B cell (primary cell): ENCODE measurements at regions not wholly inside any gene's neighbourhood (a gene's known extent, or its start where the extent isn't known, plus 50 kb on each side); places are given as distances from the start of the nearest gene placed in this dataset.

Experiments
- ATAC-seq: fragments of 200-7000 bp; cut with Tn5 transposase; one replicate; pipeline ENCODE4 v1.10.0; 2021; ENCODE audit warnings: low read depth, mild to moderate bottlenecking, moderate number of reproducible peaks, moderate library complexity
- CTCF ChIA-PET: fragments of 350-600 bp; sonication (Branson Sonifier 250); formaldehyde crosslinking; loops from one replicate; lab custom pipeline; 2021; ENCODE audit warnings: antibody characterized with exemption, inconsistent platforms; lab: Charles Lee
- POLR2A ChIA-PET: fragments of 350-600 bp; sonication (Branson Sonifier 250); formaldehyde crosslinking; loops from one replicate; lab custom pipeline; 2021; ENCODE audit warnings: antibody characterized with exemption; lab: Charles Lee
- DNase-seq: peaks from one replicate; pipeline ENCODE4 v3.0.0; 2013
- H2AFZ ChIP-seq: 2 replicates; pipeline ENCODE4 v1.6.1; 2012; ENCODE audit warnings: mild to moderate bottlenecking, low read depth, low read length; ENCODE audit not compliant: insufficient read depth, poor library complexity, severe bottlenecking
- H3K27ac ChIP-seq, 2 donors: 1 replicate in 1 of 2; 2 replicates in 1 of 2; pipeline ENCODE4 v1.5.1; 2012 to 2013; ENCODE audit warnings: low read length in 2 of 2, mild to moderate bottlenecking in 2 of 2, moderate library complexity in 1 of 2
- H3K27me3 ChIP-seq, 4 experiments: fragments of 200-600 bp in 1 of 4; sonication (generic) in 1 of 4; replicated peaks in 1 of 4; 1 replicate in 2 of 4; 2 replicates in 2 of 4; pipeline versions ENCODE4 v1.6.1 to v1.7.0; 2013 to 2016; ENCODE audit warnings: low read length in 3 of 4, mild to moderate bottlenecking in 2 of 4, mixed read lengths in 1 of 4, moderate library complexity in 1 of 4; ENCODE audit not compliant: insufficient read depth in 4 of 4, control insufficient read depth in 3 of 4; ENCODE audit errors: control extremely low read depth in 1 of 4
- H3K36me3 ChIP-seq, 2 experiments: replicated peaks in 1 of 2; 1 replicate in 1 of 2; 2 replicates in 1 of 2; pipeline versions ENCODE4 v1.6.1 to v1.7.1; 2013; ENCODE audit warnings: low read length in 1 of 2; ENCODE audit not compliant: insufficient read depth in 2 of 2, control insufficient read depth in 1 of 2; ENCODE audit errors: control extremely low read depth in 1 of 2, extremely low read depth in 1 of 2
- H3K4me1 ChIP-seq, 2 donors: fragments of 200-600 bp in 1 of 2; sonication (generic) in 1 of 2; 1 replicate in 1 of 2; 2 replicates in 1 of 2; pipeline versions ENCODE4 v1.5.1 to v1.6.1; 2013 to 2017; ENCODE audit warnings: low read length in 2 of 2; ENCODE audit not compliant: control insufficient read depth in 2 of 2, insufficient read depth in 2 of 2
- H3K4me2 ChIP-seq: replicated peaks from 2 replicates; pipeline ENCODE3; 2012; ENCODE audit warnings: mild to moderate bottlenecking, low read depth, low read length; ENCODE audit not compliant: poor library complexity, severe bottlenecking
- H3K4me3 ChIP-seq, 5 experiments: fragments of 200-600 bp in 1 of 5; sonication (generic) in 1 of 5; 1 replicate in 3 of 5; 2 replicates in 2 of 5; pipeline versions ENCODE4 v1.5.1 to v1.7.0; 2011 to 2016; ENCODE audit warnings: low read length in 4 of 5, mild to moderate bottlenecking in 4 of 5, low read depth in 2 of 5, control low read depth in 1 of 5, moderate library complexity in 1 of 5; ENCODE audit not compliant: insufficient read depth in 1 of 5; ENCODE audit errors: control extremely low read depth in 1 of 5, extremely low read depth in 1 of 5
- H3K79me2 ChIP-seq: fragments of 200-600 bp; sonication (generic); one replicate; pipeline ENCODE4 v1.6.0; 2016; ENCODE audit warnings: low read length; ENCODE audit not compliant: control insufficient read depth, insufficient read depth
- H3K9ac ChIP-seq: fragments of 200-600 bp; sonication (generic); 2 replicates; pipeline ENCODE4 v1.6.1; 2017; ENCODE audit warnings: mild to moderate bottlenecking, low read length, moderate library complexity
- H3K9me3 ChIP-seq, 3 donors: one replicate each; pipeline versions ENCODE4 v1.6.1 to v1.7.1; 2013; ENCODE audit warnings: low read length in 2 of 3; ENCODE audit not compliant: control insufficient read depth in 2 of 3, insufficient read depth in 1 of 3; ENCODE audit errors: control extremely low read depth in 1 of 3
- H4K20me1 ChIP-seq: 2 replicates; pipeline ENCODE4 v1.6.0; 2012; ENCODE audit warnings: mild to moderate bottlenecking, low read length; ENCODE audit not compliant: insufficient read depth, control insufficient read depth, poor library complexity, severe bottlenecking
- H3K27ac Mint-ChIP-seq: one replicate; pipeline ENCODE4 v1.8.0; 2021; ENCODE audit warnings: mixed read lengths
- H3K27me3 Mint-ChIP-seq: one replicate; pipeline ENCODE4 v1.8.0; 2021; ENCODE audit warnings: mixed read lengths
- H3K4me1 Mint-ChIP-seq: one replicate; pipeline ENCODE4 v1.8.0; 2021; ENCODE audit warnings: mixed read lengths
- H3K4me3 Mint-ChIP-seq: one replicate; pipeline ENCODE4 v1.8.0; 2021; ENCODE audit warnings: mixed read lengths
- H3K9me3 Mint-ChIP-seq: one replicate; pipeline ENCODE4 v1.8.0; 2022; ENCODE audit warnings: mixed read lengths; ENCODE audit not compliant: insufficient read depth
- EZH2 ChIP-seq: IDR thresholded peaks from 2 replicates; pipeline ENCODE4 v1.6.1; 2012; ENCODE audit warnings: borderline replicate concordance, low read depth, mild to moderate bottlenecking, moderate library complexity, low read length; ENCODE audit not compliant: insufficient read depth, poor library complexity, severe bottlenecking
- WGBS: methylation state at CpG from one replicate; pipeline ENCODE4 v1.1.5; 2013; ENCODE audit warnings: missing lambda C conversion rate; ENCODE audit not compliant: insufficient coverage; 5-methylcytosine and 5-hydroxymethylcytosine counted together
- intact Hi-C: fragments of 100-400 bp; cut with micrococcal nuclease; formaldehyde crosslinking; loops from one replicate; pipeline ENCODE4 v1.10.0; 2022
- TF ChIP-seq, protein P1 (sequence below): fragments of 200-600 bp; IDR thresholded peaks from one replicate; pipeline ENCODE4 v1.8.0; 2022; ENCODE audit warnings: antibody characterized with exemption, mild to moderate bottlenecking

DNA sequence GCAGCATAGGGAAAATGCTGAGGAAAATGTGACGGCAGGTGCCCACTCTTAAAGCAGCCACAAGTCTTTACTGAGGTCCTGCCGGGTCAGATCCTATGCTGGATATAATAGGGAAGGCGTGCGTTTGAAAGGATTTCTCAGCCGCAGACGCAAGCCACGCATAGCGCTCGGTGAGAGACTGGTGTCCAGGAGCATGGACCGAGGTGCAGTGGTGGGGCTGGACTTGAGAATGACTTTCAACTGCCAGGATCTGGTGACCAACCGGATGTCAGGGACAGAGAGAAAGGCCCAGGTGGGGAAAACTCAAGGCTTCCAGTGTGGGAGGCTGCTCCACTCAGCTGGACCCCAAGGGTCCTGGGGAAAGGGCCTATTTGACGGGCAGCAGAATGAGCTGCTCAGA, 74.7 kb upstream of the INSIG1 start:
- 98% methylated on average over 12 of the region's 12 CpGs for WGBS
- H3K9ac ChIP-seq: no peak overlapping the region
- H3K4me3 ChIP-seq: no peak overlapping the region
- no peaks in the 10 kb centered on the region for H3K9me3 ChIP-seq
- TF ChIP-seq EZH2: no peak
- TF ChIP-seq, protein P1, sequence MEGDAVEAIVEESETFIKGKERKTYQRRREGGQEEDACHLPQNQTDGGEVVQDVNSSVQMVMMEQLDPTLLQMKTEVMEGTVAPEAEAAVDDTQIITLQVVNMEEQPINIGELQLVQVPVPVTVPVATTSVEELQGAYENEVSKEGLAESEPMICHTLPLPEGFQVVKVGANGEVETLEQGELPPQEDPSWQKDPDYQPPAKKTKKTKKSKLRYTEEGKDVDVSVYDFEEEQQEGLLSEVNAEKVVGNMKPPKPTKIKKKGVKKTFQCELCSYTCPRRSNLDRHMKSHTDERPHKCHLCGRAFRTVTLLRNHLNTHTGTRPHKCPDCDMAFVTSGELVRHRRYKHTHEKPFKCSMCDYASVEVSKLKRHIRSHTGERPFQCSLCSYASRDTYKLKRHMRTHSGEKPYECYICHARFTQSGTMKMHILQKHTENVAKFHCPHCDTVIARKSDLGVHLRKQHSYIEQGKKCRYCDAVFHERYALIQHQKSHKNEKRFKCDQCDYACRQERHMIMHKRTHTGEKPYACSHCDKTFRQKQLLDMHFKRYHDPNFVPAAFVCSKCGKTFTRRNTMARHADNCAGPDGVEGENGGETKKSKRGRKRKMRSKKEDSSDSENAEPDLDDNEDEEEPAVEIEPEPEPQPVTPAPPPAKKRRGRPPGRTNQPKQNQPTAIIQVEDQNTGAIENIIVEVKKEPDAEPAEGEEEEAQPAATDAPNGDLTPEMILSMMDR: no peak
- intact Hi-C loops: no loop called here
- no peaks in the 10 kb centered on the region for H4K20me1 ChIP-seq
- no peak overlapping the region for H3K27ac ChIP-seq
- H3K36me3 ChIP-seq: no peaks in the 10 kb centered on the region
- no peaks in the 10 kb centered on the region for H3K27me3 Mint-ChIP-seq
- ATAC-seq (no peak), DNase-seq (no peak)
- H3K27me3 ChIP-seq: no peaks in the 10 kb centered on the region
- no peaks in the 10 kb centered on the region for H3K79me2 ChIP-seq
- no peaks in the 10 kb centered on the region for H3K9me3 Mint-ChIP-seq
- no peaks in the 10 kb centered on the region for H3K4me1 Mint-ChIP-seq
- no peak overlapping the region for H3K4me3 Mint-ChIP-seq
- no peaks in the 10 kb centered on the region for H3K4me1 ChIP-seq
- no peak overlapping the region for H3K4me2 ChIP-seq
- H3K27ac Mint-ChIP-seq: no peak overlapping the region
- ChIA-PET POLR2A (no interaction called here), CTCF (interaction anchor here (1.4 kb wide), 1 partner anchor 122 kb away, joined by 4 read pairs; no protein-coding TSS in a partner anchor)
- no peak overlapping the region for H2AFZ ChIP-seq

DNA sequence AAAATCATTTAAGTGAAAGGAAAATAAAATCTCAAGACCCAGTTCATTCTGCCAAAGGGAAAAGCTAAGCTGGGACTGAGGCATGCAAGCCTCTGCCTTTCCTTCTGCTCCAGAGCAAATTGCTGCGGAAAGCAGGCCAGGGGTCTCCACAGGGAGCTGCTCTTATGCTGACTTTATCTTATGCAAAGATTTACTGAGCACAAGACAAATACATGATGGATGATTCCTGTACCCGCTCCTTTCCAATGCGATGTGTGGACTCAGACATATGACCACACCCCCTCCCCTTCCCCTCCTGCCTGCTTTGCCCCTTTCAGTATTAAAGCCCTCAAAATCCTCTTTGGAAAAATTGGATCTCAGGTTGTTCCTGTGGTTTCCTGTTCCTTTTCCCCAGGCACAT, 74.2 kb upstream of the INSIG1 start:
- CTCF ChIA-PET: interaction anchor here (1.4 kb wide), 1 partner anchor 121 kb away, joined by 4 read pairs; no protein-coding TSS in a partner anchor

More for the DNA sequence above, 74.2 kb upstream of the INSIG1 start:
- H3K4me3 ChIP-seq: no peak overlapping the region
- no peak overlapping the region for H3K9ac ChIP-seq
- H3K36me3 ChIP-seq: no peaks in the 10 kb centered on the region
- no peaks in the 10 kb centered on the region for H4K20me1 ChIP-seq
- TF ChIP-seq EZH2: no peak
- no peaks in the 10 kb centered on the region for H3K4me1 ChIP-seq
- H3K27me3 ChIP-seq: no peaks in the 10 kb centered on the region
- Mint-ChIP-seq H3K27me3 (no peaks in the 10 kb centered on the region), H3K27ac (no peak overlapping the region), H3K9me3 (no peaks in the 10 kb centered on the region), H3K4me1 (no peaks in the 10 kb centered on the region), H3K4me3 (no peak overlapping the region)
- WGBS: 100% methylated on average over 2 of the region's 3 CpGs
- no peaks in the 10 kb centered on the region for H3K79me2 ChIP-seq
- H3K9me3 ChIP-seq: no peaks in the 10 kb centered on the region
- no peak overlapping the region for H3K27ac ChIP-seq
- POLR2A ChIA-PET: no interaction called here
- DNase-seq (no peak), ATAC-seq (no peak)
- no peak overlapping the region for H3K4me2 ChIP-seq
- H2AFZ ChIP-seq: no peak overlapping the region
- intact Hi-C loops: no loop called here
